Caco-2 (cell line): ENCODE measurements at regions not wholly inside any gene's neighbourhood (a gene's known extent, or its start where the extent isn't known, plus 50 kb on each side); places are given as distances from the start of the nearest gene placed in this dataset.

Experiments
- BruUV-seq: library from RNA; stranded (reverse); fragments of 400-500 nt; replicated peaks from 2 replicates; lab custom pipeline; 2021; lab: Mats Ljungman, UMichigan
- CTCF ChIA-PET: fragments of 300-600 bp; sonication (Branson Sonifier 250); formaldehyde crosslinking; loops from one replicate; lab custom pipeline; 2022; ENCODE audit warnings: antibody characterized with exemption; lab: Charles Lee
- POLR2A ChIA-PET: fragments of 300-600 bp; sonication (Branson Sonifier 250); formaldehyde crosslinking; loops from one replicate; lab custom pipeline; 2022; ENCODE audit warnings: antibody characterized with exemption; lab: Charles Lee
- DNase-seq, 2 experiments: peaks; one replicate each; pipeline versions ENCODE4 v3.0.0 to v3.0.0-alpha.2; 2020 to 2022
- H3K27me3 ChIP-seq: replicated peaks from 2 replicates; pipeline ENCODE4 v1.6.0; 2011; ENCODE audit warnings: low read length; ENCODE audit not compliant: control insufficient read depth, insufficient read depth
- H3K36me3 ChIP-seq: 2 replicates; pipeline ENCODE4 v1.5.1; 2011; ENCODE audit warnings: low read length; ENCODE audit not compliant: control insufficient read depth, insufficient read depth
- H3K4me1 ChIP-seq: fragments of 250-450 bp; sonication (Bioruptor Pico); 2 replicates; pipeline ENCODE4 v1.5.1; 2020; ENCODE audit warnings: mild to moderate bottlenecking
- H3K4me3 ChIP-seq: 2 replicates; pipeline ENCODE4 v1.5.1; 2011; ENCODE audit warnings: low read depth, mild to moderate bottlenecking, control low read depth, low read length
- H3K9me3 ChIP-seq: fragments of 250-450 bp; sonication (Bioruptor Pico); 2 replicates; pipeline ENCODE4 v1.5.1; 2020; ENCODE audit warnings: mild to moderate bottlenecking, moderate library complexity
- H3K27ac Mint-ChIP-seq: one replicate; pipeline ENCODE4 v1.8.0; 2022; ENCODE audit warnings: mixed read lengths; ENCODE audit not compliant: unreplicated experiment
- H3K27me3 Mint-ChIP-seq: one replicate; pipeline ENCODE4 v1.8.0; 2022; ENCODE audit warnings: mixed read lengths; ENCODE audit not compliant: insufficient read depth, unreplicated experiment
- H3K36me3 Mint-ChIP-seq: one replicate; pipeline ENCODE4 v1.8.0; 2022; ENCODE audit warnings: mild to moderate bottlenecking, mixed read lengths; ENCODE audit not compliant: insufficient read depth, unreplicated experiment
- H3K4me1 Mint-ChIP-seq: one replicate; pipeline ENCODE4 v1.8.0; 2022; ENCODE audit warnings: low read depth, mixed read lengths; ENCODE audit not compliant: unreplicated experiment
- H3K4me3 Mint-ChIP-seq: one replicate; pipeline ENCODE4 v1.8.0; 2022; ENCODE audit warnings: mild to moderate bottlenecking, moderate library complexity, mixed read lengths; ENCODE audit not compliant: unreplicated experiment
- H3K9me3 Mint-ChIP-seq: one replicate; pipeline ENCODE4 v1.8.0; 2022; ENCODE audit warnings: mixed read lengths; ENCODE audit not compliant: unreplicated experiment
- intact Hi-C: fragments of 100-400 bp; cut with micrococcal nuclease; formaldehyde crosslinking; loops from one replicate; pipeline ENCODE4 v1.10.0; 2022; ENCODE audit not compliant: unreplicated experiment
- TF ChIP-seq, protein P1 (sequence below), 2 experiments: fragments of 200-600 bp in 1 of 2; IDR thresholded peaks; 1 replicate in 1 of 2; 2 replicates in 1 of 2; pipeline versions ENCODE4 v1.5.1 to v1.8.0; 2011 to 2022; ENCODE audit warnings: antibody characterized with exemption in 1 of 2, control low read depth in 1 of 2, inconsistent platforms in 1 of 2, low read depth in 1 of 2, low read length in 1 of 2, mild to moderate bottlenecking in 1 of 2, moderate library complexity in 1 of 2; ENCODE audit not compliant: insufficient read depth in 1 of 2, severe bottlenecking in 1 of 2, unreplicated experiment in 1 of 2

DNA sequence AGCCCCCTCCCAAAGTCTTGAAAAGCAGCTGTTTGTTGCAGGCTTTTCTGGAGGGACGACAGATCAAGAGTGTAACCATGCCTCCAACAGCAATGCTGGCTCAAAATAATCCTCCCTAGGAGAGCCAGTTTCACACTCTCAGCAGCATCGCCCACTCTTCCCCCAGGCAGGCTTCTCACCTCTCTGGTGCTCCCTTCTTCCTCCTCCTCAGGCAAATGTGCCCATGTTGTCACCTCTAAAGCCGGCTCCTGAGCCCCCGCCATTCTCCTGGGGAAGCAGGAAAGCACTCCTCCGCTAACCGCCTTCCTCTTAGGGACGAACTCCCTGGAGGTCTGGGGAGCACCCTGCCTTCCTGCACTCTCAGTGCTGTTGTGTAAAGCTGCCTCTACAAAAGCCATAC, 98.9 kb upstream of the SGCG start:
- Mint-ChIP-seq H3K9me3 (peaks cover 9% of the 10 kb centered on the region), H3K36me3 (no peaks in the 10 kb centered on the region), H3K27me3 (no peaks in the 10 kb centered on the region), H3K27ac (no peak overlapping the region), H3K4me1 (no peaks in the 10 kb centered on the region), H3K4me3 (no peak overlapping the region)
- no TSS peak for BruUV-seq
- no peaks in the 10 kb centered on the region for H3K27me3 ChIP-seq
- ChIA-PET POLR2A (no interaction called here), CTCF (no interaction called here)
- H3K36me3 ChIP-seq = no peaks in the 10 kb centered on the region
- no peak overlapping the region for H3K4me3 ChIP-seq
- DNase-seq = no peak
- H3K9me3 ChIP-seq = no peaks in the 10 kb centered on the region
- intact Hi-C loops = no loop called here
- TF ChIP-seq, protein P1, sequence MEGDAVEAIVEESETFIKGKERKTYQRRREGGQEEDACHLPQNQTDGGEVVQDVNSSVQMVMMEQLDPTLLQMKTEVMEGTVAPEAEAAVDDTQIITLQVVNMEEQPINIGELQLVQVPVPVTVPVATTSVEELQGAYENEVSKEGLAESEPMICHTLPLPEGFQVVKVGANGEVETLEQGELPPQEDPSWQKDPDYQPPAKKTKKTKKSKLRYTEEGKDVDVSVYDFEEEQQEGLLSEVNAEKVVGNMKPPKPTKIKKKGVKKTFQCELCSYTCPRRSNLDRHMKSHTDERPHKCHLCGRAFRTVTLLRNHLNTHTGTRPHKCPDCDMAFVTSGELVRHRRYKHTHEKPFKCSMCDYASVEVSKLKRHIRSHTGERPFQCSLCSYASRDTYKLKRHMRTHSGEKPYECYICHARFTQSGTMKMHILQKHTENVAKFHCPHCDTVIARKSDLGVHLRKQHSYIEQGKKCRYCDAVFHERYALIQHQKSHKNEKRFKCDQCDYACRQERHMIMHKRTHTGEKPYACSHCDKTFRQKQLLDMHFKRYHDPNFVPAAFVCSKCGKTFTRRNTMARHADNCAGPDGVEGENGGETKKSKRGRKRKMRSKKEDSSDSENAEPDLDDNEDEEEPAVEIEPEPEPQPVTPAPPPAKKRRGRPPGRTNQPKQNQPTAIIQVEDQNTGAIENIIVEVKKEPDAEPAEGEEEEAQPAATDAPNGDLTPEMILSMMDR (IDR thresholded peaks at IDR 0.05; ENCODE audit: insufficient read depth in 1 of 2, low read depth in 1 of 2, low read length in 1 of 2, severe bottlenecking in 1 of 2, unreplicated experiment in 1 of 2) = no peak
- no peaks in the 10 kb centered on the region for H3K4me1 ChIP-seq

GRCh38 chr13:23086968-23087623, 93.7 kb upstream of the SGCG start:
- Mint-ChIP-seq H3K9me3 (peaks cover 9% of the 10 kb centered on the region), H3K36me3 (no peaks in the 10 kb centered on the region), H3K4me1 (no peaks in the 10 kb centered on the region), H3K4me3 (no peak overlapping the region), H3K27ac (no peak overlapping the region), H3K27me3 (no peaks in the 10 kb centered on the region)
- ChIA-PET CTCF (interaction anchor here (1.1 kb wide), 1 partner anchor 67 kb away, joined by 5 read pairs; no protein-coding TSS in a partner anchor), POLR2A (no interaction called here)
- TF ChIP-seq, protein P1 (IDR thresholded peaks at IDR 0.05; ENCODE audit: insufficient read depth in 1 of 2, low read depth in 1 of 2, low read length in 1 of 2, severe bottlenecking in 1 of 2, unreplicated experiment in 1 of 2) = no peak
- BruUV-seq = no TSS peak
- H3K9me3 ChIP-seq = no peaks in the 10 kb centered on the region
- H3K27me3 ChIP-seq = no peaks in the 10 kb centered on the region
- no peaks in the 10 kb centered on the region for H3K4me1 ChIP-seq
- H3K4me3 ChIP-seq = no peak overlapping the region
- intact Hi-C loops = no loop called here
- no peaks in the 10 kb centered on the region for H3K36me3 ChIP-seq
- no peak for DNase-seq

- Mint-ChIP-seq H3K27ac (no peak overlapping the region), H3K9me3 (peaks cover 9% of the 10 kb centered on the region), H3K36me3 (no peaks in the 10 kb centered on the region), H3K27me3 (no peaks in the 10 kb centered on the region), H3K4me1 (no peaks in the 10 kb centered on the region), H3K4me3 (no peak overlapping the region)
- Histone ChIP-seq H3K4me1 (no peaks in the 10 kb centered on the region), H3K9me3 (no peaks in the 10 kb centered on the region), H3K27me3 (no peaks in the 10 kb centered on the region), H3K36me3 (no peaks in the 10 kb centered on the region), H3K4me3 (no peak overlapping the region)
- CTCF ChIA-PET = interaction anchor here (1.1 kb wide), 1 partner anchor 68 kb away, joined by 5 read pairs; no protein-coding TSS in a partner anchor
- DNase-seq = peak; percentile 53 to 59
- no TSS peak for BruUV-seq
- POLR2A ChIA-PET = no interaction called here
- TF ChIP-seq, protein P1 (IDR thresholded peaks at IDR 0.05; ENCODE audit: insufficient read depth in 1 of 2, low read depth in 1 of 2, low read length in 1 of 2, severe bottlenecking in 1 of 2, unreplicated experiment in 1 of 2) = peak; percentile 35 to 50
- intact Hi-C loops = no loop called here
Measured at GRCh38 chr13:23087880-23088279, 92.9 kb upstream of the SGCG start.
